ENCODE measurements at regions not wholly inside any gene's neighbourhood (a gene's known extent, or its start where the extent isn't known, plus 50 kb on each side); places are given as distances from the start of the nearest gene placed in this dataset.

DNA sequence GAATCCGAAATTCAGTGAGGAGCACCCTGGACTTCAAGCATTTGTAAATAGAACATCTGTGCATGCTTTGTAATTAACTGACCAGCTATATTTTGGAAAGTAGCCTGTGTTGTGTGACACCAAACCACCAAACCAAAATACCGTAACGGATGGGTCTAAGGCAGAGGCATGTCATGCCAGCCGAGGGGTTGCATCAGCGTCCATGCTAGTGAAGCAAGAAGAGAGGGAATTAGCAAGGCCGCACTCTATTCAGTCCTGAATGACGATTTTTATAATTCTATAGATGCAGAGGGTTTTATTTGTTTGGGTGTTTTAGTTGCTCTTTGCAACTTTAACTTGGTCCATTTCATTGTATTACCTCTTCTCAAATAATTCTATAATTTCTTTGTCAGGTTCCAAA is 116.8 kb upstream of the SMYD2 start:
- no peak overlapping the region for H3K4me3 ChIP-seq
- no peaks in the 10 kb centered on the region for H3K4me1 ChIP-seq
- no peak for DNase-seq
- ATAC-seq = no peak
- WGBS, 2 donors = 80 to 86% methylated on average over 7 of the region's 7 CpGs
- no peak for TF ChIP-seq POLR2A (IDR thresholded peaks at IDR 0.05)
- H3K36me3 ChIP-seq (replicated peaks in 1 of 2; ENCODE audit: insufficient read depth in 1 of 2, low read depth in 2 of 2) = no peaks in the 10 kb centered on the region
- intact Hi-C loops (cut with DNase I) = no loop called here
- no peaks in the 10 kb centered on the region for H3K9me3 ChIP-seq
- no peak overlapping the region for H3K27ac ChIP-seq
- H3K27me3 ChIP-seq = no peaks in the 10 kb centered on the region

DNA sequence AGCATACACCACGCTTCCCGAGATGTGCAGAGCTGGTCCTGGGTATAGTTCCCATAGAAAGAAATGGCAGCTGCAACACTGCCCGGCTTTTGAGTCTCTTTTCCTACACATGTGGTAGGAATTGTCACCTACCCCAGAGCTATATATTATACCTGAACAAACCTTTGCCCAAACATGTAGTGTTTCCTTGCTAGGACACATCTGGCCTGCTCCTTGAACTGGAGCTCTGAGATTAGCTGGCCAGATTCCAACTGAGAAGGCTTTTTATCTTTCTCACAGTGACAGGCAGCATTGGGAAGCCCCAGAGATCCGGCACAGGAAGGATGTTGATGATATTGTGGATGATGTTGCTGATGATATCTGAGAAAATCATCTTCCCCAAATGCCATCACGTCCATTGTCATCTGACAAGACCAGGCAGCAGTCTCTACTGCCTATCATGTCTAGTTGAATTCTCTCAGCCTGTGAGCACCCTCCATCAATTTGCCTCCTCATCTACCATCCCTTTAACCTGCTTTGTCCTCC is 115.0 kb upstream of the SMYD2 start:
- Histone ChIP-seq H3K27me3 (no peaks in the 10 kb centered on the region), H3K27ac (no peak overlapping the region), H3K4me3 (no peak overlapping the region), H3K9me3 (no peaks in the 10 kb centered on the region), H3K4me1 (no peaks in the 10 kb centered on the region), H3K36me3 (replicated peaks in 1 of 2; ENCODE audit: insufficient read depth in 1 of 2, low read depth in 2 of 2) (no peaks in the 10 kb centered on the region)
- no peak for TF ChIP-seq POLR2A (IDR thresholded peaks at IDR 0.05)
- TF ChIP-seq, protein P1, sequence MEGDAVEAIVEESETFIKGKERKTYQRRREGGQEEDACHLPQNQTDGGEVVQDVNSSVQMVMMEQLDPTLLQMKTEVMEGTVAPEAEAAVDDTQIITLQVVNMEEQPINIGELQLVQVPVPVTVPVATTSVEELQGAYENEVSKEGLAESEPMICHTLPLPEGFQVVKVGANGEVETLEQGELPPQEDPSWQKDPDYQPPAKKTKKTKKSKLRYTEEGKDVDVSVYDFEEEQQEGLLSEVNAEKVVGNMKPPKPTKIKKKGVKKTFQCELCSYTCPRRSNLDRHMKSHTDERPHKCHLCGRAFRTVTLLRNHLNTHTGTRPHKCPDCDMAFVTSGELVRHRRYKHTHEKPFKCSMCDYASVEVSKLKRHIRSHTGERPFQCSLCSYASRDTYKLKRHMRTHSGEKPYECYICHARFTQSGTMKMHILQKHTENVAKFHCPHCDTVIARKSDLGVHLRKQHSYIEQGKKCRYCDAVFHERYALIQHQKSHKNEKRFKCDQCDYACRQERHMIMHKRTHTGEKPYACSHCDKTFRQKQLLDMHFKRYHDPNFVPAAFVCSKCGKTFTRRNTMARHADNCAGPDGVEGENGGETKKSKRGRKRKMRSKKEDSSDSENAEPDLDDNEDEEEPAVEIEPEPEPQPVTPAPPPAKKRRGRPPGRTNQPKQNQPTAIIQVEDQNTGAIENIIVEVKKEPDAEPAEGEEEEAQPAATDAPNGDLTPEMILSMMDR (IDR thresholded peaks at IDR 0.05) = no peak
- ATAC-seq (no peak), DNase-seq (no peak)
- 58 to 70% methylated on average over 5 of the region's 5 CpGs for WGBS, 2 donors
- intact Hi-C loops (cut with DNase I) = no loop called here

DNA sequence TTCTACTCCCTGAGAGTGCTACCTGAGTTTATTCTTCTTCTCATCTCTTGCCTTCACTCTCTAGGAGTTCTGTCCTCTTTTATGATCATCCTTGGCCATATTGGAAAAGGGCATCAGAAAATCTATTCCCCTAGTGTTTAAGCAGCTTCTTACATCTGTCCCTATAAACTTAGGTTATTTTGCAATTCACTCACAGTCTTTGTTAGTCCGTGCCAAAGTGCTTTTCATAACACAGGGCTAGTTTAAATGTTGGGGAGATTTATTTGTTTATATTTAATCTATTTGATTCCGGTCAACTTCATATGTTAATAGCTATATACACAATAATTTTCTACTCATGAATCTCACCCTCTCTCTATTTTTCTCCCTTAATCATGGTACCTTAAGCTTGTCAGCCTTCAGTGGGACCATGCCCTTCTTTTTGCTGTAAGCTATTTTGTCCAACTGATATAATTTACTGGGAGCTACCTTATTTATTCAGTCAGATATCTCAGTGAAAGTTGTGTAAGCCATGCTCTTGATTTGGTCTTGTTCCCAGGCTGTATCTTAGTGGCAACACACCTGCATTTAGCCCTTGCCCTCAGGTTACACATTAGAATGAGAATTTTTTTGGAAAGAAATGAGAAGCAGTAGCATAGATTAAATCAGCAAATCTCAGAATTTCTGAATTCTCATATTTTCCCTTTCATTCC is 106.3 kb upstream of the SMYD2 start:
- intact Hi-C loops (cut with DNase I) = no loop called here
- no peak overlapping the region for H3K27ac ChIP-seq
- no peaks in the 10 kb centered on the region for H3K36me3 ChIP-seq (replicated peaks in 1 of 2; ENCODE audit: insufficient read depth in 1 of 2, low read depth in 2 of 2)
- no peak for TF ChIP-seq POLR2A (IDR thresholded peaks at IDR 0.05)
- TF ChIP-seq, protein P1 (IDR thresholded peaks at IDR 0.05) = no peak
- H3K4me1 ChIP-seq = peaks cover 12% of the 10 kb centered on the region
- H3K4me3 ChIP-seq = no peak overlapping the region
- H3K27me3 ChIP-seq = no peaks in the 10 kb centered on the region
- WGBS, 2 donors = 9 to 25% methylated on average over 2 of the region's 2 CpGs
- ATAC-seq (no peak), DNase-seq (no peak)
- no peaks in the 10 kb centered on the region for H3K9me3 ChIP-seq

DNA sequence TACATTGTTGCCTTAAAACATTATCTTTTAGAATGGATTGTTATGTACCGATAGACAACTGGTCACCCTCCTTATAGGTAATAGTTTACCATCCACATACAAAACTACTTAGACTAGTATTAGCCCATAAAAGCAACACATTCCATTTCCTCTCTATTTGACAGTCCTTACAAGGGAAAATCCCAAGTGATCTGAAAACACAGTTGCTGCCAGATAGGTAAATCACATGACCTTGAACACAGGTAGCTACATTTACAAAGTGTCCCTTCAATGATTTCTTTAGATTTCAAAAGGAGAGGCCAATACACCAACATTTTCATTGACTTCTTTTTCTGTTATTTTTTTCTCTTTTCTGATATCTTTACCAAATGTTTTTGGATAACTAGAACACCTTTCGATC is 102.9 kb upstream of the SMYD2 start:
- ATAC-seq = peak; percentile 45
- peaks cover 0 to 4% (median 0%) of the 10 kb centered on the region in 3 donors for H3K9me3 ChIP-seq
- no peaks in the 10 kb centered on the region for H3K27me3 ChIP-seq
- DNase-seq = no peak
- TF ChIP-seq POLR2A (IDR thresholded peaks at IDR 0.05) = no peak
- TF ChIP-seq, protein P1 (IDR thresholded peaks at IDR 0.05) = no peak
- H3K27ac ChIP-seq = no peak overlapping the region
- 39 to 45% methylated on average over 2 of the region's 2 CpGs for WGBS, 2 donors
- no peak overlapping the region for H3K4me3 ChIP-seq
- intact Hi-C loops (cut with DNase I) = no loop called here
- H3K36me3 ChIP-seq (replicated peaks in 1 of 2; ENCODE audit: insufficient read depth in 1 of 2, low read depth in 2 of 2) = no peaks in the 10 kb centered on the region
- peaks cover 12% of the 10 kb centered on the region for H3K4me1 ChIP-seq

DNA sequence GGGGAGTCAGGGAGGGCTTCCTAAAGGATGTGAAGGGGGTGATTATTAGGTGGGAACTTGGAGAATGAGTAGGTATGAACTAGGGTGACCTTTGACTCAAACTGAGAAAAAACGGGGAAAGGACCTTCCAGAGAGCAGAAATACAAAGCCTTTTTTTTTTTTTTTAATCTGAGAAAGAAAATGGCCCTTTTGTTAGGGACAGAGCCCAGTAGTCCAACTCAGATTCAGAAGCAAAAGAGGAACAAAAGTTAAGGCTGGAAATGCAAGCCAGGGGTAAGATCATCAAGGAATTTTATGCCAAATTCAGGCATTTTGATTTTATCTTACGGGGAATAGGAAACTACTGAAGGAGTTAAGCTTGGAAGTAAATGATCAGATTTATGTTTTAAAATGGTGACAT is 96.0 kb upstream of the SMYD2 start:
- ATAC-seq = no peak
- WGBS, 2 donors = 67 to 73% methylated on average over 2 of the region's 2 CpGs
- no peak for TF ChIP-seq POLR2A (IDR thresholded peaks at IDR 0.05)
- TF ChIP-seq, protein P1 (IDR thresholded peaks at IDR 0.05) = no peak

More for the DNA sequence above, 96.0 kb upstream of the SMYD2 start:
- H3K9me3 ChIP-seq = peaks cover 0 to 4% (median 0%) of the 10 kb centered on the region in 3 donors
- no peak for DNase-seq
- no peak overlapping the region for H3K27ac ChIP-seq
- H3K4me3 ChIP-seq = no peak overlapping the region
- H3K4me1 ChIP-seq = peaks cover 9% of the 10 kb centered on the region
- H3K27me3 ChIP-seq = peaks cover 0 to 14% of the 10 kb centered on the region in 2 donors
- H3K36me3 ChIP-seq (replicated peaks in 1 of 2; ENCODE audit: insufficient read depth in 1 of 2, low read depth in 2 of 2) = no peaks in the 10 kb centered on the region
- intact Hi-C loops (cut with DNase I) = no loop called here

Measured in body of pancreas (tissue), 4 donors.